Trophoblast cell (in vitro differentiated cells and primary cell): ENCODE measurements at regions not wholly inside any gene's neighbourhood (a gene's known extent, or its start where the extent isn't known, plus 50 kb on each side); places are given as distances from the start of the nearest gene placed in this dataset.

Experiments used
- DNase-seq, 2 donors: peaks; one replicate each; pipeline ENCODE4 v3.0.0-alpha.2; 2016
- H2AFZ ChIP-seq: 2 replicates; pipeline ENCODE4 v1.6.1; 2013; ENCODE audit warnings: low read length, moderate library complexity, mild to moderate bottlenecking; ENCODE audit not compliant: insufficient read depth, poor library complexity
- H2AK5ac ChIP-seq: 2 replicates; pipeline ENCODE4 v1.6.1; 2013; ENCODE audit warnings: mild to moderate bottlenecking, low read length
- H2BK120ac ChIP-seq: 2 replicates; pipeline ENCODE4 v1.6.1; 2013; ENCODE audit warnings: low read length, mild to moderate bottlenecking, moderate library complexity; ENCODE audit not compliant: insufficient read depth, poor library complexity
- H2BK12ac ChIP-seq: 2 replicates; pipeline ENCODE4 v1.6.1; 2013; ENCODE audit warnings: mild to moderate bottlenecking, low read length, moderate library complexity
- H2BK5ac ChIP-seq: 2 replicates; pipeline ENCODE4 v1.6.1; 2013; ENCODE audit warnings: low read length, low read depth, moderate library complexity, mild to moderate bottlenecking; ENCODE audit not compliant: poor library complexity
- H3K14ac ChIP-seq: 2 replicates; pipeline ENCODE4 v1.6.1; 2013; ENCODE audit warnings: mild to moderate bottlenecking, low read length
- H3K18ac ChIP-seq: 2 replicates; pipeline ENCODE4 v1.6.1; 2013; ENCODE audit warnings: mild to moderate bottlenecking, low read length
- H3K23ac ChIP-seq: 2 replicates; pipeline ENCODE4 v1.6.1; 2013; ENCODE audit warnings: low read length
- H3K27ac ChIP-seq: 2 replicates; pipeline ENCODE4 v1.5.1; 2013; ENCODE audit warnings: low read depth, mild to moderate bottlenecking, inconsistent platforms, low read length, moderate library complexity
- H3K27me3 ChIP-seq: 2 replicates; pipeline ENCODE4 v1.6.1; 2013; ENCODE audit warnings: inconsistent platforms, mild to moderate bottlenecking, low read length, moderate library complexity; ENCODE audit not compliant: insufficient read depth
- H3K36me3 ChIP-seq, 2 experiments: 1 replicate in 1 of 2; 2 replicates in 1 of 2; pipeline ENCODE4 v1.6.1; 2013; ENCODE audit warnings: low read length in 2 of 2, mild to moderate bottlenecking in 2 of 2, moderate library complexity in 1 of 2; ENCODE audit not compliant: insufficient read depth in 2 of 2, control insufficient read depth in 1 of 2
- H3K4ac ChIP-seq: 2 replicates; pipeline ENCODE4 v1.6.1; 2013; ENCODE audit warnings: low read depth, mild to moderate bottlenecking, low read length, moderate library complexity
- H3K4me1 ChIP-seq, 2 experiments: 1 replicate in 1 of 2; 2 replicates in 1 of 2; pipeline ENCODE4 v1.6.1; 2013; ENCODE audit warnings: low read length in 2 of 2, mild to moderate bottlenecking in 2 of 2, moderate library complexity in 1 of 2; ENCODE audit not compliant: insufficient read depth in 2 of 2, control insufficient read depth in 1 of 2
- H3K4me2 ChIP-seq: 2 replicates; pipeline ENCODE4 v1.6.1; 2013; ENCODE audit warnings: inconsistent platforms, mild to moderate bottlenecking, low read length, moderate library complexity
- H3K4me3 ChIP-seq: 2 replicates; pipeline ENCODE4 v1.5.1; 2013; ENCODE audit warnings: mild to moderate bottlenecking, low read depth, low read length, inconsistent platforms
- H3K79me1 ChIP-seq: one replicate; pipeline ENCODE4 v1.6.1; 2013; ENCODE audit warnings: low read length
- H3K79me2 ChIP-seq: 2 replicates; pipeline ENCODE4 v1.6.1; 2013; ENCODE audit warnings: low read length, mild to moderate bottlenecking; ENCODE audit not compliant: control insufficient read depth, insufficient read depth, poor library complexity
- H3K9ac ChIP-seq: 2 replicates; pipeline ENCODE4 v1.6.1; 2013; ENCODE audit warnings: mild to moderate bottlenecking, low read length
- H3K9me3 ChIP-seq: 2 replicates; pipeline ENCODE4 v1.6.1; 2013; ENCODE audit warnings: low read depth, mild to moderate bottlenecking, control low read depth, inconsistent platforms, low read length; ENCODE audit not compliant: insufficient read depth
- H4K12ac ChIP-seq: 2 replicates; pipeline ENCODE4 v1.6.1; 2013; ENCODE audit warnings: low read depth, mild to moderate bottlenecking, low read length, moderate library complexity
- H4K8ac ChIP-seq: 2 replicates; pipeline ENCODE4 v1.6.1; 2013; ENCODE audit warnings: low read depth, mild to moderate bottlenecking, low read length, moderate library complexity
- H4K91ac ChIP-seq: one replicate; pipeline ENCODE4 v1.6.1; 2013; ENCODE audit warnings: low read depth, mild to moderate bottlenecking, low read length, moderate library complexity
- WGBS: extraction: QIAGEN DNeasy Blood & Tissue Kit; methylation state at CpG from one replicate; pipeline ENCODE4 v1.1.7; 2013; ENCODE audit warnings: missing lambda C conversion rate; ENCODE audit not compliant: insufficient read length, insufficient coverage; ENCODE audit errors: extremely low coverage; 5-methylcytosine and 5-hydroxymethylcytosine counted together

- H3K79me1 ChIP-seq: peaks cover 6% of the 10 kb centered on the region
- no peak overlapping the region for H3K9ac ChIP-seq
- no peak overlapping the region for H3K18ac ChIP-seq
- H4K8ac ChIP-seq: no peak overlapping the region
- no peak overlapping the region for H2AK5ac ChIP-seq
- H2BK12ac ChIP-seq: no peak overlapping the region
- no peak overlapping the region for H3K4ac ChIP-seq
- peaks cover 0 to 2% of the 10 kb centered on the region in 2 experiments for H3K4me1 ChIP-seq
- no peak overlapping the region for H2BK5ac ChIP-seq
- H2BK120ac ChIP-seq: no peak overlapping the region
- H3K27me3 ChIP-seq: no peaks in the 10 kb centered on the region
- H3K9me3 ChIP-seq: peaks cover 1% of the 10 kb centered on the region
- H3K4me2 ChIP-seq: no peak overlapping the region
- H3K79me2 ChIP-seq: no peaks in the 10 kb centered on the region
- H4K91ac ChIP-seq: peak overlapping the region; percentile 47
- DNase-seq: no peak
- no peaks in the 10 kb centered on the region for H3K36me3 ChIP-seq
- no CpG with 5 or more reads among the region's 1 CpG for WGBS
- H2AFZ ChIP-seq: no peak overlapping the region
- peak overlapping the region; percentile 53 for H3K27ac ChIP-seq
- H3K14ac ChIP-seq: no peak overlapping the region
- H3K4me3 ChIP-seq: no peak overlapping the region
- H3K23ac ChIP-seq: no peak overlapping the region
- H4K12ac ChIP-seq: no peak overlapping the region
Measured at GRCh38 chr4:33068539-33068938, 2348.4 kb downstream of the PCDH7 start.

- H3K27me3 ChIP-seq: no peaks in the 10 kb centered on the region
- H2BK120ac ChIP-seq: peak overlapping the region; percentile 72
- no CpG with 5 or more reads among the region's 3 CpGs for WGBS
- no peaks in the 10 kb centered on the region for H3K79me2 ChIP-seq
- peaks cover 2% of the 10 kb centered on the region for H3K79me1 ChIP-seq
- no peaks in the 10 kb centered on the region for H3K36me3 ChIP-seq
- H2AK5ac ChIP-seq: no peak overlapping the region
- H3K18ac ChIP-seq: no peak overlapping the region
- no peak overlapping the region for H2AFZ ChIP-seq
- peak overlapping the region; percentile 73 for H2BK5ac ChIP-seq
- no peak overlapping the region for H3K4me2 ChIP-seq
- H3K23ac ChIP-seq: no peak overlapping the region
- DNase-seq: no peak
- H2BK12ac ChIP-seq: peak overlapping the region; percentile 76
- peaks cover 0 to 2% of the 10 kb centered on the region in 2 experiments for H3K4me1 ChIP-seq
- no peak overlapping the region for H3K4ac ChIP-seq
- no peak overlapping the region for H3K4me3 ChIP-seq
- no peak overlapping the region for H3K9ac ChIP-seq
- no peak overlapping the region for H4K8ac ChIP-seq
- peaks cover 1% of the 10 kb centered on the region for H3K9me3 ChIP-seq
- H3K14ac ChIP-seq: no peak overlapping the region
- H4K12ac ChIP-seq: no peak overlapping the region
- no peak overlapping the region for H3K27ac ChIP-seq
- H4K91ac ChIP-seq: no peak overlapping the region
Measured at GRCh38 chr4:33071535-33071934, 2351.4 kb downstream of the PCDH7 start.

- Histone ChIP-seq H3K4ac (no peak overlapping the region), H3K9ac (no peak overlapping the region), H3K79me2 (no peaks in the 10 kb centered on the region), H2BK120ac (no peak overlapping the region), H3K36me3 (no peaks in the 10 kb centered on the region), H3K9me3 (peaks cover 1% of the 10 kb centered on the region), H3K4me1 (peaks cover 0 to 2% of the 10 kb centered on the region in 2 experiments), H3K18ac (no peak overlapping the region), H2AK5ac (no peak overlapping the region), H2BK5ac (no peak overlapping the region), H3K14ac (no peak overlapping the region), H4K91ac (no peak overlapping the region), H4K12ac (no peak overlapping the region), H3K4me3 (no peak overlapping the region), H3K27me3 (no peaks in the 10 kb centered on the region), H3K23ac (no peak overlapping the region), H3K79me1 (peaks cover 2% of the 10 kb centered on the region), H3K27ac (no peak overlapping the region), H2BK12ac (no peak overlapping the region), H3K4me2 (no peak overlapping the region), H2AFZ (no peak overlapping the region), H4K8ac (no peak overlapping the region)
- no CpG with 5 or more reads among the region's 5 CpGs for WGBS
- DNase-seq: no peak
Measured at GRCh38 chr4:33072298-33073089, 2352.3 kb downstream of the PCDH7 start.

- no peak overlapping the region for H2AK5ac ChIP-seq
- H3K4me2 ChIP-seq: no peak overlapping the region
- no peak overlapping the region for H3K4ac ChIP-seq
- no peak overlapping the region for H2AFZ ChIP-seq
- no peak overlapping the region for H3K14ac ChIP-seq
- no peak overlapping the region for H2BK5ac ChIP-seq
- no peak overlapping the region for H2BK12ac ChIP-seq
- H4K12ac ChIP-seq: no peak overlapping the region
- no peak overlapping the region for H3K27ac ChIP-seq
- no peak overlapping the region for H4K8ac ChIP-seq
- DNase-seq: no peak
- no peaks in the 10 kb centered on the region for H3K36me3 ChIP-seq
- no CpG with 5 or more reads among the region's 1 CpG for WGBS
- no peak overlapping the region for H4K91ac ChIP-seq
- H3K79me2 ChIP-seq: no peaks in the 10 kb centered on the region
- H2BK120ac ChIP-seq: no peak overlapping the region
- H3K4me3 ChIP-seq: no peak overlapping the region
- H3K27me3 ChIP-seq: no peaks in the 10 kb centered on the region
- H3K9ac ChIP-seq: no peak overlapping the region
- H3K9me3 ChIP-seq: no peaks in the 10 kb centered on the region
- no peak overlapping the region for H3K23ac ChIP-seq
- H3K79me1 ChIP-seq: peaks cover 2% of the 10 kb centered on the region
- no peaks in the 10 kb centered on the region for H3K4me1 ChIP-seq
- no peak overlapping the region for H3K18ac ChIP-seq
Measured at GRCh38 chr4:33073811-33074210, 2353.6 kb downstream of the PCDH7 start.
